ENCODE measurements at regions not wholly inside any gene's neighbourhood (a gene's known extent, or its start where the extent isn't known, plus 50 kb on each side); places are given as distances from the start of the nearest gene placed in this dataset.
"Not testable (repeated sequence)": the region's sequence is repeated elsewhere in the genome, so short reads cannot be mapped to it uniquely, and the experiment has no call there.

GRCh38 chr5:168128557-168128956 is 162.9 kb upstream of the WWC1 start:
- H3K27me3 ChIP-seq (ENCODE audit: low read depth, low read length): no peaks in the 10 kb centered on the region
- no peaks in the 10 kb centered on the region for H3K4me1 ChIP-seq (ENCODE audit: control insufficient read depth in 1 of 2, insufficient read depth in 2 of 2, low read length in 2 of 2)
- no peaks in the 10 kb centered on the region for H3K36me3 ChIP-seq (ENCODE audit: control insufficient read depth in 1 of 2, insufficient read depth in 2 of 2, low read length in 2 of 2)
- H3K9me3 ChIP-seq (ENCODE audit: control insufficient read depth in 1 of 2, low read length in 2 of 2): no peaks in the 10 kb centered on the region
- H3K4me3 ChIP-seq (ENCODE audit: low read depth in 1 of 2, low read length in 2 of 2): no peak overlapping the region
- no peak overlapping the region for H3K27ac ChIP-seq (ENCODE audit: low read length)

GRCh38 chr5:168131519-168131918 is 159.9 kb upstream of the WWC1 start:
- Histone ChIP-seq H3K27me3 (ENCODE audit: low read depth, low read length) (no peaks in the 10 kb centered on the region), H3K4me3 (ENCODE audit: low read depth in 1 of 2, low read length in 2 of 2) (no peak overlapping the region), H3K4me1 (ENCODE audit: control insufficient read depth in 1 of 2, insufficient read depth in 2 of 2, low read length in 2 of 2) (no peaks in the 10 kb centered on the region), H3K36me3 (ENCODE audit: control insufficient read depth in 1 of 2, insufficient read depth in 2 of 2, low read length in 2 of 2) (no peaks in the 10 kb centered on the region), H3K27ac (ENCODE audit: low read length) (no peak overlapping the region), H3K9me3 (ENCODE audit: control insufficient read depth in 1 of 2, low read length in 2 of 2) (no peaks in the 10 kb centered on the region)

GRCh38 chr5:168132241-168132641 is 159.2 kb upstream of the WWC1 start:
- Histone ChIP-seq H3K36me3 (ENCODE audit: control insufficient read depth in 1 of 2, insufficient read depth in 2 of 2, low read length in 2 of 2) (no peaks in the 10 kb centered on the region), H3K4me1 (ENCODE audit: control insufficient read depth in 1 of 2, insufficient read depth in 2 of 2, low read length in 2 of 2) (no peaks in the 10 kb centered on the region), H3K9me3 (ENCODE audit: control insufficient read depth in 1 of 2, low read length in 2 of 2) (no peaks in the 10 kb centered on the region), H3K27ac (ENCODE audit: low read length) (no peak overlapping the region), H3K27me3 (ENCODE audit: low read depth, low read length) (no peaks in the 10 kb centered on the region), H3K4me3 (ENCODE audit: low read depth in 1 of 2, low read length in 2 of 2) (no peak overlapping the region)

GRCh38 chr5:168135897-168136296 is 155.5 kb upstream of the WWC1 start:
- H3K27ac ChIP-seq (ENCODE audit: low read length): no peak overlapping the region
- no peaks in the 10 kb centered on the region for H3K9me3 ChIP-seq (ENCODE audit: control insufficient read depth in 1 of 2, low read length in 2 of 2)
- H3K4me1 ChIP-seq (ENCODE audit: control insufficient read depth in 1 of 2, insufficient read depth in 2 of 2, low read length in 2 of 2): no peaks in the 10 kb centered on the region
- H3K27me3 ChIP-seq (ENCODE audit: low read depth, low read length): no peaks in the 10 kb centered on the region
- no peaks in the 10 kb centered on the region for H3K36me3 ChIP-seq (ENCODE audit: control insufficient read depth in 1 of 2, insufficient read depth in 2 of 2, low read length in 2 of 2)
- H3K4me3 ChIP-seq (ENCODE audit: low read depth in 1 of 2, low read length in 2 of 2): no peak overlapping the region

GRCh38 chr5:168136340-168136739 is 155.1 kb upstream of the WWC1 start:
- Histone ChIP-seq H3K4me1 (ENCODE audit: control insufficient read depth in 1 of 2, insufficient read depth in 2 of 2, low read length in 2 of 2) (no peaks in the 10 kb centered on the region), H3K9me3 (ENCODE audit: control insufficient read depth in 1 of 2, low read length in 2 of 2) (no peaks in the 10 kb centered on the region), H3K27me3 (ENCODE audit: low read depth, low read length) (no peaks in the 10 kb centered on the region), H3K36me3 (ENCODE audit: control insufficient read depth in 1 of 2, insufficient read depth in 2 of 2, low read length in 2 of 2) (no peaks in the 10 kb centered on the region), H3K4me3 (ENCODE audit: low read depth in 1 of 2, low read length in 2 of 2) (no peak overlapping the region), H3K27ac (ENCODE audit: low read length) (no peak overlapping the region)

- no peak overlapping the region for H3K27ac ChIP-seq (ENCODE audit: low read length)
- H3K27me3 ChIP-seq (ENCODE audit: low read depth, low read length): no peaks in the 10 kb centered on the region
- H3K9me3 ChIP-seq (ENCODE audit: control insufficient read depth in 1 of 2, low read length in 2 of 2): no peaks in the 10 kb centered on the region
- H3K36me3 ChIP-seq (ENCODE audit: control insufficient read depth in 1 of 2, insufficient read depth in 2 of 2, low read length in 2 of 2): no peaks in the 10 kb centered on the region
- H3K4me3 ChIP-seq (ENCODE audit: low read depth in 1 of 2, low read length in 2 of 2): no peak overlapping the region
- H3K4me1 ChIP-seq (ENCODE audit: control insufficient read depth in 1 of 2, insufficient read depth in 2 of 2, low read length in 2 of 2): no peaks in the 10 kb centered on the region
These were observed 154.2 kb upstream of the WWC1 start for GRCh38 chr5:168137265-168137664.

GRCh38 chr5:168140241-168140640 is 151.2 kb upstream of the WWC1 start:
- H3K4me1 ChIP-seq (ENCODE audit: control insufficient read depth in 1 of 2, insufficient read depth in 2 of 2, low read length in 2 of 2): no peaks in the 10 kb centered on the region
- no peak overlapping the region for H3K4me3 ChIP-seq (ENCODE audit: low read depth in 1 of 2, low read length in 2 of 2)
- H3K36me3 ChIP-seq (ENCODE audit: control insufficient read depth in 1 of 2, insufficient read depth in 2 of 2, low read length in 2 of 2): no peaks in the 10 kb centered on the region
- no peaks in the 10 kb centered on the region for H3K9me3 ChIP-seq (ENCODE audit: control insufficient read depth in 1 of 2, low read length in 2 of 2)
- H3K27ac ChIP-seq (ENCODE audit: low read length): no peak overlapping the region
- H3K27me3 ChIP-seq (ENCODE audit: low read depth, low read length): no peaks in the 10 kb centered on the region

- Histone ChIP-seq H3K27ac (ENCODE audit: low read length) (no peak overlapping the region), H3K36me3 (ENCODE audit: control insufficient read depth in 1 of 2, insufficient read depth in 2 of 2, low read length in 2 of 2) (no peaks in the 10 kb centered on the region), H3K9me3 (ENCODE audit: control insufficient read depth in 1 of 2, low read length in 2 of 2) (no peaks in the 10 kb centered on the region), H3K27me3 (ENCODE audit: low read depth, low read length) (no peaks in the 10 kb centered on the region), H3K4me3 (ENCODE audit: low read depth in 1 of 2, low read length in 2 of 2) (no peak overlapping the region), H3K4me1 (ENCODE audit: control insufficient read depth in 1 of 2, insufficient read depth in 2 of 2, low read length in 2 of 2) (no peaks in the 10 kb centered on the region)
These were observed 149.0 kb upstream of the WWC1 start for GRCh38 chr5:168142402-168142801.

- H3K27me3 ChIP-seq (ENCODE audit: low read depth, low read length); H3K27ac ChIP-seq (ENCODE audit: low read length); H3K4me1 ChIP-seq (ENCODE audit: control insufficient read depth in 1 of 2, insufficient read depth in 2 of 2, low read length in 2 of 2); H3K36me3 ChIP-seq (ENCODE audit: control insufficient read depth in 1 of 2, insufficient read depth in 2 of 2, low read length in 2 of 2); H3K4me3 ChIP-seq (ENCODE audit: low read depth in 1 of 2, low read length in 2 of 2); H3K9me3 ChIP-seq (ENCODE audit: control insufficient read depth in 1 of 2, low read length in 2 of 2): not testable (repeated sequence)
These were observed 147.9 kb upstream of the WWC1 start for GRCh38 chr5:168143521-168143920.

- Histone ChIP-seq H3K4me3 (ENCODE audit: low read depth in 1 of 2, low read length in 2 of 2) (no peak overlapping the region), H3K36me3 (ENCODE audit: control insufficient read depth in 1 of 2, insufficient read depth in 2 of 2, low read length in 2 of 2) (no peaks in the 10 kb centered on the region), H3K27ac (ENCODE audit: low read length) (no peak overlapping the region), H3K27me3 (ENCODE audit: low read depth, low read length) (no peaks in the 10 kb centered on the region), H3K4me1 (ENCODE audit: control insufficient read depth in 1 of 2, insufficient read depth in 2 of 2, low read length in 2 of 2) (peaks cover 0 to 7% of the 10 kb centered on the region in 2 donors), H3K9me3 (ENCODE audit: control insufficient read depth in 1 of 2, low read length in 2 of 2) (no peaks in the 10 kb centered on the region)
These were observed 144.3 kb upstream of the WWC1 start for GRCh38 chr5:168147106-168147505.

- Histone ChIP-seq H3K4me1 (ENCODE audit: control insufficient read depth in 1 of 2, insufficient read depth in 2 of 2, low read length in 2 of 2) (peaks cover 0 to 7% of the 10 kb centered on the region in 2 donors), H3K27me3 (ENCODE audit: low read depth, low read length) (no peaks in the 10 kb centered on the region), H3K9me3 (ENCODE audit: control insufficient read depth in 1 of 2, low read length in 2 of 2) (no peaks in the 10 kb centered on the region), H3K27ac (ENCODE audit: low read length) (no peak overlapping the region), H3K36me3 (ENCODE audit: control insufficient read depth in 1 of 2, insufficient read depth in 2 of 2, low read length in 2 of 2) (no peaks in the 10 kb centered on the region), H3K4me3 (ENCODE audit: low read depth in 1 of 2, low read length in 2 of 2) (no peak overlapping the region)
These were observed 143.7 kb upstream of the WWC1 start for GRCh38 chr5:168147568-168148360.

GRCh38 chr5:168151041-168151440 is 140.4 kb upstream of the WWC1 start:
- no peaks in the 10 kb centered on the region for H3K36me3 ChIP-seq (ENCODE audit: control insufficient read depth in 1 of 2, insufficient read depth in 2 of 2, low read length in 2 of 2)
- no peak overlapping the region for H3K4me3 ChIP-seq (ENCODE audit: low read depth in 1 of 2, low read length in 2 of 2)
- no peaks in the 10 kb centered on the region for H3K9me3 ChIP-seq (ENCODE audit: control insufficient read depth in 1 of 2, low read length in 2 of 2)
- peaks cover 0 to 7% of the 10 kb centered on the region in 2 donors for H3K4me1 ChIP-seq (ENCODE audit: control insufficient read depth in 1 of 2, insufficient read depth in 2 of 2, low read length in 2 of 2)
- no peaks in the 10 kb centered on the region for H3K27me3 ChIP-seq (ENCODE audit: low read depth, low read length)
- no peak overlapping the region for H3K27ac ChIP-seq (ENCODE audit: low read length)

Measured in muscle layer of duodenum (tissue), 2 donors.